ENCODE measurements at regions not wholly inside any gene's neighbourhood (a gene's known extent, or its start where the extent isn't known, plus 50 kb on each side); places are given as distances from the start of the nearest gene placed in this dataset.

GRCh38 chr20:24768713-24769601 is 180.1 kb upstream of the CST7 start:
- TF ChIP-seq CTCF (IDR thresholded peaks at IDR 0.05; ENCODE audit: low read depth, low read length), result no peak
- no peak for TF ChIP-seq EZH2phosphoT487 (IDR thresholded peaks at IDR 0.05; ENCODE audit: low read depth)

All from OCI-LY3 (cell line).